Colon (tissue), 2 donors: ENCODE measurements at regions not wholly inside any gene's neighbourhood (a gene's known extent, or its start where the extent isn't known, plus 50 kb on each side); places are given as distances from the start of the nearest gene placed in this dataset.
"Not testable (repeated sequence)": the region's sequence is repeated elsewhere in the genome, so short reads cannot be mapped to it uniquely, and the experiment has no call there.

Experiments
- FAIRE-seq: peaks from 2 replicates; lab custom pipeline; 2012; peaks lifted over from hg19 to GRCh38; lab: Jason Lieb, UNC
- donor health status: control.
- donor health status: control.

DNA sequence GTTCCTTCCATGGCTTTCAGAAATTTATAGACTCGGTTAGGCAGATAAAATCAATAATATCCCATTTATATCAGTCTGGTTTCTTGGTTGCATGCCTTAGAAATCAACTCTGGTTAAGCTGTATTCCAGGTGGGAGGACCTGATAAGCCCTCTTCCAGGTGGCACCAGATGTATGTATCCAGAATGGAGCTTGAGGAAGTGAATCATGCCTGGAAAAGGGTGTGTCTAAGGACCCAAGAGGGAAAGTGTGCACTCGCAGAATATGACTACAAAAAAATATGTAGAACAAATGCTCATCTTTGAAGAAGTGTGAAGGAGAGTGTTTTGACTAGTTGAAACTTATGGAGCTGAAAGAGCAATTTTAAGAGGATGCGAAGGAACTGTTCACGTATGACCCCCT lies 184.5 kb upstream of the IRF2BP2 start:
- FAIRE-seq = not testable (repeated sequence)

DNA sequence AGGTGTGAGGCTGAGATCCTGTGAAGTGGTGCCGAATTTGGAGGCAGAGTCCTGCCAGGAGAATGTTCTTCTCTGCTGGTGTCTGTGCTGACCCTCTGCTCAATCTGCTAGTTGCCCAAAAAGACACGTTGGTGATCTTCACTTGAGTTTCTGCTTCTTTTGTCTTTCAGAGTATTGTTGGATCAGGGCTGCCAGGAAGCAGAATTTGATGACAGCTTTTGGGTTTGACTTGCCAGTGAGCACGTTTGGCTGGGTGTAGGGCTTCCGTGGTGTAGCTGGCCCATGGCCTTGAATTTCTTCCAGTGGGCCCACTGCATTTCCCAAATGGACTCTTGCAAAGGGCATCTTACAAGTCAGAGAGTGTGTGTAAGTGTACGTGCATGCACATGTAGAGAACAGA lies 183.9 kb upstream of the IRF2BP2 start:
- not testable (repeated sequence) for FAIRE-seq

GRCh38 chr1:234792221-234792864 lies 182.4 kb upstream of the IRF2BP2 start:
- not testable (repeated sequence) for FAIRE-seq

DNA sequence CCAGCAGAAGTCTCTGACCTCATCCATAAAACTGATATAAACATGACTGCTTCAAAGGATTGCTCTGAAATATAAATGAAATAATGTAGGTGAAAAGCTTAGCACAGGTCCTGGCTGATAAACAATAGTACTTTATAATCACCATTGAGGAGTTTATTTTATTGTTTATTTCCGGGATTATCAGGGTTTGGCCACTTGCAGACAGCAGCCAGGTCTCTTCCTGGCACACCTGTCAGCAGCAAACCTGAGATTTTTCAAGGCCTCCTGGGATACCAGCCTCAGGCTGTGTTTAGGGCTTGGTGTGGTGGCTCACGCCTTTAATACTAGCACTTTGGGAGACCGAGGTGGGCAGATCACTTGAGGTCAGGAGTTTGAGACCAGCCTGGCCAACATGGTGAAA lies 181.6 kb upstream of the IRF2BP2 start:
- not testable (repeated sequence) for FAIRE-seq

DNA sequence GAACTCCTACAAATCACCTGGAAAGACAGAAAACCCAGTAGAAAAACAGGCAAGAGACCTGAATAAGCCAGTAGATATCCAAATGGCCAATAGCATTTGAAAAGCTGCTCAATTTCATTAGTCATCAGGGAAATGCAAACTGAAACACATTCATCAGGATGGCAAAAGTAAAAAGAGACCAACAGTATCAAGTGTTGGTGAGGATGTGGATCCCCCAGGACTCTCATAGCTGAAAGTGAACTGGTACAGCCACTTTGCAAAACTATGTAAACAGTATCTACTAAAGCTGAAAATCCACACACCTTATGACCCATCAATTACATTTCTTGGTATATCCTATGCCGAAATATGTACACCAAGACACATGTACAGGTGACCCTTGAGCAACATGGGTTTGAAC lies 180.4 kb upstream of the IRF2BP2 start:
- FAIRE-seq = not testable (repeated sequence)

DNA sequence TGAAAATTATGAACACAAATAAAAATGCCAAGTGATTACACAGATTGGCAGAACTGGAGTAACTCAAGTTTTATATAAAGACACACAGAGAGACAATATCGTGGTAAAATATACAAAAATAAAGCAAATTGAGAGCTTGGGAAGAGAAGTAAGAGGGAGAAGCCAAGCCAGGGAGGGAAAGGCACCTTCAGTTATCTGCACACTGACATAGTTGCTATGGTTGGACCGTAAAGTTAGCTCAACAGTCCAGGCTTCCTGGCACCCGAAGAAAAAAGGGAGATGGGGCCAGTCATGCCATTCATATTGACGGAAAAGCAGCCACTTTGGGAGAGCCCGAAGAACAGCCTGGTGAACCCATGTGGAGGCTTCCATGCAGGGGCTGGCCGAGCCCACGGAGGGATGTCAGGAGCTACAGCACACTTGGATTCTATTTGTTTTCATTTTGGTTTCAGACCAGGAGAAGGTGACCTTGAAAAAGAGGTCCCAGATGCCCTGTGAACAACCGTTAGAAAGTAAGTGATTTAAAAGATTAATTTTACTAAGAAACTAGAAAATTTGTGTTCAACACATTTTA lies 177.1 kb upstream of the IRF2BP2 start:
- not testable (repeated sequence) for FAIRE-seq

GRCh38 chr1:234785922-234786321 lies 175.9 kb upstream of the IRF2BP2 start:
- not testable (repeated sequence) for FAIRE-seq

- FAIRE-seq = not testable (repeated sequence)
Measured at GRCh38 chr1:234785471-234785919, 175.5 kb upstream of the IRF2BP2 start.

- FAIRE-seq = not testable (repeated sequence)
Measured at GRCh38 chr1:234784108-234784507, 174.1 kb upstream of the IRF2BP2 start.

DNA sequence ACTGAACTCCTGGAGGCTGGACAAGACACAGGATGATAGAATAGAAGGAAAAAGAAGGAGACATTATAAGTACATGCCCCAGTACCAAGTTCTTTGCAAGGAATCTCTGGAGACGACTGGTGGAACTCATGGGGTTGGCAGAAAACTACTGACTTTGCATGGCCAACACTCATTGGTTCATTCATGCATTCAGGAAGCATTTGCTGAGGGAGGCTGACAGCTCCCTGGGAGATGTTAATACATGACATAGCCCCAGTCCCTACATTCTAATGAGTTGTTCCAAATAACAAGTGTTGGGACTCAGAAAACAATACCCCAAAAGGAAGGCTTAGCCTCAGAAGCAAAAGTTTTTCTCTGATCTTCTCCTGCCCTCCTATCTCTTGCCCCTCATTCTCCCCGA lies 172.8 kb upstream of the IRF2BP2 start:
- FAIRE-seq = no peak

- no peak for FAIRE-seq
Measured at GRCh38 chr1:234782105-234782751, 172.2 kb upstream of the IRF2BP2 start.

DNA sequence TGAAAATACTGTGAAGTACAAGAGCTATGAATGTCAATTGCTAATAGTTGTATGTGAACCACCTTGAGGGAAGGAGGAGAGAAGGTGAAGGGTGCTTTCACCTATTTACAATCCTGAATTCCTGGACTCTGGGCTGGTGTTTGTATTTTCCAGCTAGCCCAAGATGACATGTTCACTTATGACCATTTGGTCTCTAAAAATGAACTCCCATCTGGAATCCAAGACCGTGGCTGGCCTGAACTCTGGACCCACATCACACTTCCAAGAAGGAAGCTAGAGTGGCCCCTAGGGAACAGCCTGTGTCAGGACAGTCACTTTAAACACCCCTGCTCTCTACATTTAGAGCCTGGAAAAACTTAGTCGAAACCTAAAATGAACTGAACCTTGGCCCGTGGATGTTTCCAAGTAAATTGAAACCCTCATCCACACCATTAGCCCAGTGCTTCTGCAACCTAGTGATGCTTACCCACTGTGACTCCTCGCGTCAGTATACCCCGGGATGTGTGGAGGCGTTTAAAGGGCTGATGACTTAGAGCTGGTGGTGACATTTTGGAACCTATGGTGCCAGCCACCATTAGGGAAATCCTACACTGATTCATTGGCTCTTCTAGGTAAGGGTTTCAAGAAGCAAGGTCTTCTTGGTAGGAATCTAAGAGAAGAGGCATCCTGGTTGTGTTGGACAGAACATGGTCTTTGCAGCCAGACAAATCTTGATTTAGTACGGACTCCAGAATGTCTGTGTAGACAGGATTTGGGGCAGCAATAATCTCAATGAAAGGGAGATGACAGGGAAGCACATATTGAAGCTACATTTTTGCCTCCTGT lies 171.5 kb upstream of the IRF2BP2 start:
- FAIRE-seq = no peak

DNA sequence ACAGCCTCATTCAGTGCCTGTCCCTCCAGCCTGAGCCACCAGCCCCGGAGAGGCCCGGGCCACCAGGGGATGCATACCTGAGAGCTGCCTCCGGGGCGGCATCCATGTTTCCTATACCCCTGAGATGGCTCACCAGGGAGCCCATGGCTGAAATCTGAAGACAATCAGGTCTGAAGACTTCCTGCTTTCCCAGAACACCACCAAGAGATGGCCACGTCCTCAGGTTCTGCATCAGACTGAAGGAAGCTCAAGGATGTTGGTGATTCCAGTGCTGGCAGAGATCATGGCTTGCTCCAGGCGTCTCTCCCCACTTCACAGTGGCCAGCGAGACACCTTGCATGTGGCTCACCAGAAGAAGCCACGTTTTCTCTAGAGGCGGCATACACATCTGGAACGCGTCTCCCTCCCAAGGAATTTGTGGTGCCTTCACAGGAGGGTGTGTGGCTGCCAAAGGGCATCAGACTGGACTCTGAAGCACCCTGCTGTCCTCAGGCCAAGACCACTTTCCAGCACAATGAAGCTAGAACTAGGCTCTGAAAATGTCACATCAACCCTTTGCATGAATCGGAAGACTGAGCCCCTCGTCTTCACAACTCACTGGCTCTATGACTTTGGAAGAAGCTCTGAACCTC lies 170.7 kb upstream of the IRF2BP2 start:
- FAIRE-seq = no peak

- no peak for FAIRE-seq
Measured at GRCh38 chr1:234780112-234780511, 170.1 kb upstream of the IRF2BP2 start.

DNA sequence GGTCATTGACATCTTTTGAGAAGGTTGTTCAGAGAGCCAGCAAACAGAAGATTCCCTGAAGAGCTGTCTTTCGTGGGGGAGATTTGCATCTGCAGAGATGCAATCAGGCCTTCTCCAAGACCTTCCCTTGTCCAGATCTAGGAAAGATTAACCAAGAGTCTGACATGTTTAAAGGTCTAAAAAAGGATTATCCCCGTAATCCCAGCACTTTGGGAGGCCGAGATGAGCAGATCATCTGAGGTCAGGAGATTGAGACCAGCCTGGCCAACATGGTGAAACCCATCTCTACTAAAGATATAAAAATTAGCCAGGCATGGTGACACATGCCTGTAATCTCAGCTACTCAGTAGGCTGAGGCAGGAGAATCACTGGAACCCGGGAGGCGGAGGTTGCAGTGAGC lies 169.6 kb upstream of the IRF2BP2 start:
- FAIRE-seq = not testable (repeated sequence)

GRCh38 chr1:234779160-234779538 lies 169.2 kb upstream of the IRF2BP2 start:
- FAIRE-seq = no peak

DNA sequence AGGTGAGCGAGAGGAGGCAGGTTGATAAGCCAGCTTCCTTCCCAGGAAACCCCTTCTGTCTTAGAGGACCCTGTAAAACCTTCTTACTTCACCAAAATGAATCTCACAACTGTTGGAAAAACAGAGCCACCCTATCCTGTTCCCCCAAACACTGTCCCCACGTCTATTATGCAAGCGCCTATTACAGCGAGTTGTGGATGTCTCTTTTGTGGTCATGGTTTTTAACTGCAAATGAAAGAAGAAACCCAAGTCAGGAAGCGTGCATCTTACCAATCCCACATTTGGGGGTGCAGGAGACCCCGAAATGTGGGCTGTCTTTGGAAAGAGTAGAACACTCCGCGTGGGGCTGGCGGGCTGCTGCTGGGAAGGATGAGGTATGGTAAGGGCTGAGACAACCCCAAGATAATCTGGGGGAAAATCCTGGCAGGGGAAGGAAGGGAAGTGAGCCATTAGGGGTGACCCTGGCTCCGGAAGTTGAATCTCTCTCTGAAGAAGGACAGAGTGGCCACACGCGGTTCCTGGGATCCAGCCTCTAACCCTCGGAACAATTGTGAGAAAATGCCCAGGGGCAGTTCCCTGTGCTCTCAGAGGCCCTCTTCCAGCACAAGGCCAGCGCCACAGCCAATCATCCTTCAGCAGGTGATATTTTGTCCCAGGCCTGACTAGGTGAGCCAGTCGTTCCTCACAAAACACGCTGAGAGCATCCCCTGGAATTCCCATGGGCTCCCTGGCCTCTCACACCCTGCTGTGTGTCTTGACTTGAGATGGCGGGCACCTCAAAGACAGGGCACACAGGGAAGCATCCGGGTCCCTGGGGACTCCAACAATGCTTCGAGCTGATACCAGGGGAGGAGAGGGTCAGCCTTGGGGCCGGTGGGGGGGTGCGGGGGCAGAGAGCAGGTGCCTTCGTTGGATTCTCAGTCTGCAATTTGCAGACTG lies 168.5 kb upstream of the IRF2BP2 start:
- no peak for FAIRE-seq

DNA sequence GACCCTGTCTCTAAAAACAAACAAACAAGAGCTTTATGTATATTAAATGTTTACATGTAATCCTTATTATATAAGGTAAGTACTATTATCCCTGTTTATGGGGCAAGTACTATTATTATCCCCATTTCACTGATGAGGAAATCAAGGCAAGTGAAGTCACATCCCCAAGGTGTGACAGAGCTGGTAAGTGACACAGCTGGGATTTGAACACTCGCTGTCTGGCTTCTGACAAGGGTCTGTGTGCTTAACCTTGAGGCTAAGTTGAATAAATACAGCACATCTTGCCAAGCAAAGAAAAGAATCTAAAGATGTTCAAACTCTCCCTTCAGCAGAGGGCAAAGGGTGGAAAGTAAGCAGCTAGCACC lies 167.9 kb upstream of the IRF2BP2 start:
- no peak for FAIRE-seq

DNA sequence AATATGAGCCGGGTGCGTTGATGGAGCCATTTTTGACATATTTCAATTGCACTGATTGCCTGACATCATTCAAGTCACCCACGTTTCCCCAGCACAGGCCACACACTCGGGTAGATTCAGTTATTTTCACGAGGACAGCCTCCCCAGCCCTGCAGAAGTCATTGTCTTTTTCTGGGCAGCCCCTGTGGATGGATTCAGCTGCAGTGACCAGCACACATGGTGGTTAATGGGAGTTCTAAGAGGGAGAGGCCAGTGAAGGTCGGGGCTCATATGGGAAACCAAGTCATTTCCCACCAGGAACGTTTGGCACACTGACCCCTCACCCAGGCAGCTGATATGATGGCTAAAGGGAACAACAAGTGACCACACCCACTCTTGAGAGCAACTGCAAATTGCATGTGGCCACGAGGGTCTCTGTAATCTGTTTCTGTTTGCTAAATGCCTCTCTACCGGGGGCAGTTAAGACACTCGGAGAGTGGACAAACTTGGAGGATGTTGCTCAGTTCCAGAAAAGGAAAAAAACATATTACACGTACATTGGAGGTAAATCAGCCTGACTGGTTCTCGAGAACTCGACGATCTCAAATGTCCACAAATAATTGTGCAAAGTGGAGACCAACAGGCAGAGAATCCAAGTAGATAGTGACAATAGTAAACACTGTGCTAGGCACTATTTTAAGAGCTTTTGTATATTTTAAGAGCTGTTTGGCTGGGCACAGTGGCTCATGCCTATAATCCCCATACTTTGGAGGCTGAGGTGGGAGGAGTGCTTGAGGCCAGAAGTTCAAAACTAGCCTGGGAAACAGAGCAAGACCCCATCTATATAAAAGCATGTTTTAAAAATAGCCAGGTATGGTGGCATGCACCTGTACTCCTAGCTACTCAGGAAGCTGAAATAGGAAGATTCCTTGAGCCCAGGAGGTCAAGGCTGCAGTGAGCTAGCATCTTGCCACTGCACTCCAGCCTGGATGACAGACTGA lies 167.2 kb upstream of the IRF2BP2 start:
- no peak for FAIRE-seq
